H1 (cell line): ENCODE measurements at regions not wholly inside any gene's neighbourhood (a gene's known extent, or its start where the extent isn't known, plus 50 kb on each side); places are given as distances from the start of the nearest gene placed in this dataset.

ENCODE experiments used
- CTCF ChIA-PET: fragments of 300-600 bp; sonication (Branson Sonifier 250); formaldehyde crosslinking; loops from one replicate; lab custom pipeline; 2021; ENCODE audit not compliant: partially characterized antibody; lab: Charles Lee
- POLR2A ChIA-PET: fragments of 300-600 bp; sonication (Branson Sonifier 250); formaldehyde crosslinking; loops from one replicate; lab custom pipeline; 2021; ENCODE audit warnings: inconsistent platforms; ENCODE audit not compliant: partially characterized antibody; lab: Charles Lee
- DNase-seq, 2 experiments: peaks; one replicate each; pipeline versions ENCODE4 v3.0.0 to v3.0.0-alpha.2; 2010 to 2022; ENCODE audit warnings: low spot score in 2 of 2, low read depth in 1 of 2, mixed read lengths in 1 of 2
- FAIRE-seq: peaks from 2 replicates; lab custom pipeline; 2011; peaks lifted over from hg19 to GRCh38; lab: Jason Lieb, UNC
- H2AFZ ChIP-seq: 2 replicates; pipeline ENCODE4 v1.8.1; 2012; ENCODE audit warnings: low read length, inconsistent platforms
- H2AK5ac ChIP-seq: 2 replicates; pipeline ENCODE4 v1.6.1; 2013; ENCODE audit warnings: low read depth, low read length
- H2BK120ac ChIP-seq: replicated peaks from 2 replicates; pipeline ENCODE3; 2013; ENCODE audit warnings: low read depth, low read length, inconsistent platforms
- H2BK12ac ChIP-seq: 2 replicates; pipeline ENCODE4 v1.6.1; 2013; ENCODE audit warnings: low read depth, low read length
- H2BK15ac ChIP-seq: 2 replicates; pipeline ENCODE4 v1.6.1; 2013; ENCODE audit warnings: low read length
- H2BK20ac ChIP-seq: 2 replicates; pipeline ENCODE4 v1.6.1; 2013; ENCODE audit warnings: low read length
- H2BK5ac ChIP-seq: 2 replicates; pipeline ENCODE4 v1.6.1; 2013; ENCODE audit warnings: low read depth, low read length
- H3K14ac ChIP-seq: 2 replicates; pipeline ENCODE4 v1.6.1; 2013; ENCODE audit warnings: inconsistent platforms; ENCODE audit not compliant: insufficient read length
- H3K18ac ChIP-seq: 2 replicates; pipeline ENCODE4 v1.6.1; 2013; ENCODE audit warnings: low read length; ENCODE audit errors: extremely low read depth
- H3K23ac ChIP-seq: 2 replicates; pipeline ENCODE4 v1.6.1; 2013; ENCODE audit warnings: inconsistent platforms; ENCODE audit not compliant: insufficient read length
- H3K23me2 ChIP-seq: 2 replicates; pipeline ENCODE4 v1.6.1; 2013; ENCODE audit warnings: low read depth, low read length
- H3K27ac ChIP-seq: 2 replicates; pipeline ENCODE4 v1.6.1; 2011; ENCODE audit warnings: low read depth, low read length, inconsistent platforms
- H3K27me3 ChIP-seq, 4 experiments: replicated peaks in 1 of 4; 1 replicate in 1 of 4; 2 replicates in 3 of 4; pipeline versions ENCODE4 v1.6.1 to v1.8.1; 2011 to 2013; ENCODE audit warnings: low read length in 3 of 4, mild to moderate bottlenecking in 3 of 4, inconsistent platforms in 2 of 4, mixed read lengths in 2 of 4, moderate library complexity in 1 of 4; ENCODE audit not compliant: control insufficient read depth in 3 of 4, insufficient read depth in 3 of 4; ENCODE audit errors: extremely low read depth in 1 of 4
- H3K36me3 ChIP-seq, 4 experiments: 2 replicates each; pipeline versions ENCODE4 v1.6.1 to v1.8.1; 2011 to 2013; ENCODE audit warnings: mild to moderate bottlenecking in 4 of 4, low read length in 3 of 4, moderate library complexity in 2 of 4, control low read depth in 1 of 4, inconsistent platforms in 1 of 4; ENCODE audit not compliant: insufficient read depth in 4 of 4, control insufficient read depth in 2 of 4
- H3K4ac ChIP-seq: replicated peaks from 2 replicates; pipeline ENCODE3; 2013; ENCODE audit warnings: low read length, low read depth, mixed read lengths, inconsistent platforms; ENCODE audit not compliant: insufficient read length
- H3K4me1 ChIP-seq, 4 experiments: replicated peaks in 1 of 4; 1 replicate in 1 of 4; 2 replicates in 3 of 4; pipeline versions ENCODE4 v1.6.1 to v1.8.1; 2011 to 2013; ENCODE audit warnings: low read length in 3 of 4, inconsistent platforms in 2 of 4, mixed read lengths in 1 of 4; ENCODE audit not compliant: insufficient read depth in 4 of 4, control insufficient read depth in 3 of 4
- H3K4me2 ChIP-seq, 2 experiments: 2 replicates each; pipeline versions ENCODE4 v1.6.1 to v1.8.1; 2011 to 2013; ENCODE audit warnings: low read depth in 2 of 2, low read length in 2 of 2, control low read depth in 1 of 2, inconsistent platforms in 1 of 2, mild to moderate bottlenecking in 1 of 2; ENCODE audit not compliant: insufficient read depth in 1 of 2
- H3K4me3 ChIP-seq, 4 experiments: fragments of 200-600, 300-600 bp in 1 of 4; sonication (generic), shearing (Covaris generic), sonication (Bioruptor Twin) in 1 of 4; 2 replicates each; pipeline versions ENCODE4 v1.5.1 to v1.8.1; 2011 to 2016; ENCODE audit warnings: low read length in 4 of 4, low read depth in 3 of 4, control low read depth in 2 of 4, inconsistent platforms in 2 of 4, mild to moderate bottlenecking in 2 of 4, mixed read lengths in 1 of 4, moderate library complexity in 1 of 4; ENCODE audit not compliant: insufficient read depth in 2 of 4; ENCODE audit errors: extremely low read depth in 1 of 4
- H3K56ac ChIP-seq: replicated peaks from 2 replicates; pipeline ENCODE3; 2013; ENCODE audit warnings: low read depth, mild to moderate bottlenecking, mixed read lengths, low read length, inconsistent platforms; ENCODE audit not compliant: insufficient read length
- H3K79me1 ChIP-seq: 2 replicates; pipeline ENCODE4 v1.6.1; 2013; ENCODE audit warnings: low read depth, low read length, control low read depth
- H3K79me2 ChIP-seq, 2 experiments: 2 replicates each; pipeline versions ENCODE4 v1.6.1 to v1.8.1; 2012 to 2013; ENCODE audit warnings: low read length in 2 of 2, mild to moderate bottlenecking in 2 of 2, inconsistent platforms in 1 of 2; ENCODE audit not compliant: insufficient read depth in 2 of 2, control insufficient read depth in 1 of 2
- H3K9ac ChIP-seq, 4 experiments: replicated peaks in 1 of 4; 1 replicate in 1 of 4; 2 replicates in 3 of 4; pipeline versions ENCODE4 v1.6.1 to v1.8.1; 2011 to 2013; ENCODE audit warnings: low read depth in 3 of 4, low read length in 3 of 4, control low read depth in 2 of 4, mild to moderate bottlenecking in 2 of 4, moderate library complexity in 2 of 4, inconsistent platforms in 1 of 4; ENCODE audit errors: extremely low read depth in 1 of 4
- H3K9me3 ChIP-seq, 2 experiments: 2 replicates each; pipeline versions ENCODE4 v1.6.1 to v1.8.1; 2012 to 2013; ENCODE audit warnings: mild to moderate bottlenecking in 2 of 2, moderate library complexity in 2 of 2, control low read depth in 1 of 2, inconsistent platforms in 1 of 2, low read depth in 1 of 2, low read length in 1 of 2, mixed read lengths in 1 of 2; ENCODE audit not compliant: insufficient read depth in 2 of 2
- H4K20me1 ChIP-seq, 2 experiments: replicated peaks in 1 of 2; 2 replicates each; pipeline versions ENCODE3 to v1.8.1; 2011 to 2013; ENCODE audit warnings: inconsistent platforms in 2 of 2, low read length in 2 of 2, mild to moderate bottlenecking in 1 of 2; ENCODE audit not compliant: insufficient read depth in 2 of 2, control insufficient read depth in 1 of 2
- H4K5ac ChIP-seq: 2 replicates; pipeline ENCODE4 v1.6.1; 2013; ENCODE audit warnings: low read length, low read depth, mixed read lengths, inconsistent platforms; ENCODE audit not compliant: insufficient read length
- H4K8ac ChIP-seq: 2 replicates; pipeline ENCODE4 v1.8.0; 2013; ENCODE audit warnings: mild to moderate bottlenecking, moderate library complexity, low read length, inconsistent platforms; ENCODE audit not compliant: insufficient read depth; ENCODE audit errors: extremely low read depth
- H4K91ac ChIP-seq: replicated peaks from 2 replicates; pipeline ENCODE3; 2013; ENCODE audit warnings: low read length, mixed read lengths, inconsistent platforms; ENCODE audit not compliant: insufficient read length
- ATF3 ChIP-seq: IDR thresholded peaks from 2 replicates; pipeline ENCODE4 v1.6.1; 2011; ENCODE audit warnings: low read depth, mild to moderate bottlenecking, low read length; ENCODE audit not compliant: insufficient read depth
- HDAC6 ChIP-seq: IDR thresholded peaks from one replicate; pipeline ENCODE4 v1.7.1; 2012; ENCODE audit warnings: low read depth, mild to moderate bottlenecking, inconsistent platforms, low read length, moderate library complexity
- JUN ChIP-seq: IDR thresholded peaks from 2 replicates; pipeline ENCODE4 v1.6.1; 2011; ENCODE audit warnings: low read depth, mild to moderate bottlenecking, improper control_type of control experiment, low read length
- MAX ChIP-seq: IDR thresholded peaks from 2 replicates; pipeline ENCODE4 v1.6.1; 2012; ENCODE audit warnings: inconsistent platforms
- POLR2A ChIP-seq, 2 experiments: IDR thresholded peaks; 1 replicate in 1 of 2; 2 replicates in 1 of 2; pipeline ENCODE4 v1.6.1; 2011; ENCODE audit warnings: low read depth in 2 of 2, low read length in 2 of 2, mild to moderate bottlenecking in 2 of 2; ENCODE audit errors: control extremely low read depth in 1 of 2
- SAP30 ChIP-seq: fragments of 300-600 bp; sonication (generic); IDR thresholded peaks from 2 replicates; pipeline ENCODE4 v1.7.1; 2012; ENCODE audit warnings: low read length, moderate library complexity, mild to moderate bottlenecking, inconsistent platforms; ENCODE audit not compliant: insufficient read depth, insufficient replicate concordance
- TAF7 ChIP-seq: optimal IDR thresholded peaks from 2 replicates; pipeline ENCODE3; 2011; ENCODE audit warnings: low read depth, mild to moderate bottlenecking, inconsistent platforms, low read length, moderate library complexity, borderline replicate concordance
- ZNF274 ChIP-seq: IDR thresholded peaks from 2 replicates; pipeline ENCODE4 v1.7.0; 2012; ENCODE audit warnings: low read length, borderline replicate concordance; ENCODE audit errors: extremely low read depth
- WGBS, 2 experiments: shearing (Covaris generic) in 1 of 2; methylation state at CpG; one replicate each; pipeline versions ENCODE4 v1.1.6 to v1.1.7; 2013 to 2015; ENCODE audit warnings: low lambda C conversion rate in 2 of 2, mixed read lengths in 2 of 2, inconsistent platforms in 1 of 2, low coverage in 1 of 2, missing lambda C conversion rate in 1 of 2; ENCODE audit not compliant: insufficient replicate concordance in 2 of 2, insufficient coverage in 1 of 2, insufficient read length in 1 of 2; ENCODE audit errors: extremely low coverage in 1 of 2, missing lambda C conversion rate in 1 of 2; 5-methylcytosine and 5-hydroxymethylcytosine counted together

GRCh38 chr1:221331273-221332183 is 410.4 kb downstream of the DUSP10 start:
- Histone ChIP-seq H3K4ac (no peak overlapping the region), H2BK12ac (no peak overlapping the region), H2BK20ac (no peak overlapping the region), H3K4me2 (no peak overlapping the region), H2BK120ac (no peak overlapping the region), H4K5ac (no peak overlapping the region), H2BK15ac (no peak overlapping the region), H3K56ac (no peak overlapping the region), H3K27me3 (no peaks in the 10 kb centered on the region), H3K14ac (no peak overlapping the region), H3K18ac (no peak overlapping the region), H4K91ac (no peak overlapping the region), H4K20me1 (no peaks in the 10 kb centered on the region), H2AFZ (no peak overlapping the region), H3K79me2 (no peaks in the 10 kb centered on the region), H3K23ac (no peak overlapping the region), H3K36me3 (no peaks in the 10 kb centered on the region), H3K79me1 (no peaks in the 10 kb centered on the region), H3K4me3 (no peak overlapping the region), H3K9ac (no peak overlapping the region), H3K4me1 (no peaks in the 10 kb centered on the region), H3K27ac (no peak overlapping the region), H3K23me2 (no peaks in the 10 kb centered on the region; the same call in 1 of the 2 replicates), H2AK5ac (no peak overlapping the region), H4K8ac (no peak overlapping the region), H2BK5ac (no peak overlapping the region), H3K9me3 (peaks cover 0 to 9% of the 10 kb centered on the region in 2 experiments; a peak in 2 of 4 replicates)
- ChIA-PET POLR2A (no interaction called here), CTCF (no interaction called here)
- FAIRE-seq (no peak), DNase-seq (no peak)
- 100% methylated on average over 1 of the region's 1 CpG; no CpG with 5 or more reads in 1 of the 2 experiments for WGBS, 2 experiments
- no peak for TF ChIP-seq POLR2A (IDR thresholded peaks at IDR 0.05; ENCODE audit: control extremely low read depth in 1 of 2, low read depth in 2 of 2, low read length in 2 of 2)
- no peak for TF ChIP-seq SAP30
- no peak for TF ChIP-seq ATF3
- no peak for TF ChIP-seq JUN
- no peak for TF ChIP-seq TAF7
- no peak for TF ChIP-seq HDAC6
- no peak for TF ChIP-seq ZNF274
- no peak for TF ChIP-seq MAX
